ENCODE measurements at regions not wholly inside any gene's neighbourhood (a gene's known extent, or its start where the extent isn't known, plus 50 kb on each side); places are given as distances from the start of the nearest gene placed in this dataset.

DNA sequence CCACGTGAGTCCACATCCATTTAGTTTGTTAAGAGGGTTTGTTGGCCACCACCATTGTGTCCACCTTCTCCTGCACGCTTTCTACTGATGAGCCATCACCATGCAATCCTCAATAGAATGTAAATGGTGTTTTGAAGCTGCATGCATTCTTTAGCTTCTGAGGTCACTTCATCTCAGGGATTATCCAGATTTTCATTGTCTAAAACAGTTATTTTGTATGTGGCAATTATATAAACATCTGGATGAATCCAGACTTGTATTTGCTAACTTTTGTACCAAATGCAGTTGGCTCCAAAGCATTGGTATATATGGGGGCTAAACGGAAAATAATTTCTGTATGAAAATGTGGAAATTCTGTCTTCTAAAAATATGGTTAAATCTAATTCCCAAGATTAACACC is 231.2 kb upstream of the ARID1B start:
- Mint-ChIP-seq H3K36me3 (no peaks in the 10 kb centered on the region), H3K27me3 (peaks cover 11% of the 10 kb centered on the region), H3K9me3 (peaks cover 0 to 1% (median 0%) of the 10 kb centered on the region in 7 donors), H3K4me3 (no peak overlapping the region), H3K4me1 (no peaks in the 10 kb centered on the region), H3K27ac (no peak overlapping the region)
- Histone ChIP-seq H3K27ac (ENCODE audit: insufficient read depth, low read length, poor library complexity, severe bottlenecking) (no peak overlapping the region), H3K36me3 (ENCODE audit: control insufficient read depth, insufficient read depth, low read length) (no peaks in the 10 kb centered on the region), H3K4me1 (ENCODE audit: control insufficient read depth, insufficient read depth, low read length, poor library complexity, severe bottlenecking) (no peaks in the 10 kb centered on the region), H3K4me3 (ENCODE audit: low read depth, low read length) (no peak overlapping the region), H3K27me3 (ENCODE audit: control insufficient read depth, insufficient read depth, low read length) (no peaks in the 10 kb centered on the region), H3K9me3 (ENCODE audit: control insufficient read depth in 2 of 2, low read length in 2 of 2) (no peaks in the 10 kb centered on the region)
- DNase-seq, result no peak
- ATAC-seq (ENCODE audit: low read depth in 2 of 2), result no peak

DNA sequence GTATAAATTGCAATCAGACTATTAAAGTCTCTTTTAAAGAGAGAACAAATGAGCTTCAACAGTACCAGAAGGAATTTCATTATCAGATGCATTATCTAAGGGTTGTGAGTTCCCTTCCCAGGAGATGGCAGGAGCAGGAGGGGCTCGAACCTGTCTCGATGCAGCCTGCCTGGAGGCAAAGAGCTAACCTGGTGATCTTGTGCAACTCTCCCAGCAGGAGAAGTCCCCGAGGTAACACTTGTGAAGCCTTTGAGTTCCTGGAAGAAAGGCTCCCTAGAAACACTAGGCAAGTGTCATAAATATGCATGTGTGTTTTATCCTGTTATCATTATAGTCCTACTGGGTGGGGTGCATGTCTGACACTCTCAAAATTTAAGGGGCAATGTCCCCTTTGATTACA is 232.2 kb upstream of the ARID1B start:
- no peaks in the 10 kb centered on the region for H3K4me1 Mint-ChIP-seq
- no peaks in the 10 kb centered on the region for H3K36me3 Mint-ChIP-seq
- Histone ChIP-seq H3K9me3 (ENCODE audit: control insufficient read depth in 2 of 2, low read length in 2 of 2) (no peaks in the 10 kb centered on the region), H3K4me3 (ENCODE audit: low read depth, low read length) (no peak overlapping the region), H3K27ac (ENCODE audit: insufficient read depth, low read length, poor library complexity, severe bottlenecking) (no peak overlapping the region), H3K4me1 (ENCODE audit: control insufficient read depth, insufficient read depth, low read length, poor library complexity, severe bottlenecking) (no peaks in the 10 kb centered on the region), H3K27me3 (ENCODE audit: control insufficient read depth, insufficient read depth, low read length) (no peaks in the 10 kb centered on the region), H3K36me3 (ENCODE audit: control insufficient read depth, insufficient read depth, low read length) (no peaks in the 10 kb centered on the region)
- no peak for DNase-seq
- no peak overlapping the region for H3K27ac Mint-ChIP-seq
- no peak overlapping the region for H3K4me3 Mint-ChIP-seq
- no peak for ATAC-seq (ENCODE audit: low read depth in 2 of 2)
- H3K9me3 Mint-ChIP-seq, result peaks cover 0 to 1% (median 0%) of the 10 kb centered on the region in 7 donors
- H3K27me3 Mint-ChIP-seq, result peaks cover 10% of the 10 kb centered on the region

DNA sequence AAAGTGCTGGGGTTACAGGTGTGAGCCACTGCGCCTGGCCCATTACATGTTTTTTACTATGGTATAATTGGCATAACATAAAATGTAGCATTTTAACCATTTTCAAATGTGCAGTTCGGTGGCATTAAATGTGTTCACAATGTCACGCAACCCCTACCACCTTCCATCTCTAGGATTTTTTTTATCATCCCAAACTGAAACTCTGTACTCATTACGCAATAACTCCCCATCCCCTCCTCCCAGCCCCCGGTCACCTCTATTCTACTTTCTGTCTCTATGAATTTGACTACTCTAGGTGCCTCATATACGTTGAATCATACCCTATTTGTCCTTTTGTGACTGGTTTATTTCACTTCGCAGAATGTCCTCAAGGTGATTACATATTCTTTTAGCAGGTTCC is 233.1 kb upstream of the ARID1B start:
- no peaks in the 10 kb centered on the region for H3K9me3 ChIP-seq (ENCODE audit: control insufficient read depth in 2 of 2, low read length in 2 of 2)
- H3K27me3 Mint-ChIP-seq, result peaks cover 10% of the 10 kb centered on the region
- no peak for DNase-seq
- no peaks in the 10 kb centered on the region for H3K36me3 ChIP-seq (ENCODE audit: control insufficient read depth, insufficient read depth, low read length)
- H3K27ac ChIP-seq (ENCODE audit: insufficient read depth, low read length, poor library complexity, severe bottlenecking), result no peak overlapping the region
- H3K27me3 ChIP-seq (ENCODE audit: control insufficient read depth, insufficient read depth, low read length), result no peaks in the 10 kb centered on the region
- H3K4me3 Mint-ChIP-seq, result no peak overlapping the region
- H3K36me3 Mint-ChIP-seq, result no peaks in the 10 kb centered on the region
- H3K4me1 ChIP-seq (ENCODE audit: control insufficient read depth, insufficient read depth, low read length, poor library complexity, severe bottlenecking), result no peaks in the 10 kb centered on the region
- peaks cover 0 to 1% (median 0%) of the 10 kb centered on the region in 7 donors for H3K9me3 Mint-ChIP-seq
- no peaks in the 10 kb centered on the region for H3K4me1 Mint-ChIP-seq
- no peak for ATAC-seq (ENCODE audit: low read depth in 2 of 2)
- no peak overlapping the region for H3K4me3 ChIP-seq (ENCODE audit: low read depth, low read length)
- no peak overlapping the region for H3K27ac Mint-ChIP-seq

DNA sequence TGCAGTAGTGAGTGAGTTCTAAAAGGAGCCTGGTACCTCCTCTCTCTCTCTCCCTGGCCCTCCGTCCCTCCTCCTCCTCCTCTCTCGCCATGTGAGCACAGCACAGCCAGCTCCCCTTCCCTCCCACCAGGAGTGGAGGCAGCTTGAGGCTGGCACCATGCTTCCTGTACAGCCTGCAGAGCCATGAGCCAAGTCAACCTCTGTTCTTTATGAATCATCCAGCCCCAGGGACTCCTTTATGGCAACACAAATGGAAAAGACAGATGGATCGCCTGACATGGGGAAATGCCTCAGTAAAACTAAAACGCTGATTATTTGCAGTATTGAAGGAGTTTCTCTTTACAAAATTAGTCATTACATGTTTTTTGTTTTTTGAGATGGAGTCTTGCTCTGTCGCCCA is 233.7 kb upstream of the ARID1B start:
- Histone ChIP-seq H3K9me3 (ENCODE audit: control insufficient read depth in 2 of 2, low read length in 2 of 2) (no peaks in the 10 kb centered on the region), H3K4me1 (ENCODE audit: control insufficient read depth, insufficient read depth, low read length, poor library complexity, severe bottlenecking) (no peaks in the 10 kb centered on the region), H3K27me3 (ENCODE audit: control insufficient read depth, insufficient read depth, low read length) (no peaks in the 10 kb centered on the region), H3K36me3 (ENCODE audit: control insufficient read depth, insufficient read depth, low read length) (no peaks in the 10 kb centered on the region), H3K4me3 (ENCODE audit: low read depth, low read length) (no peak overlapping the region), H3K27ac (ENCODE audit: insufficient read depth, low read length, poor library complexity, severe bottlenecking) (no peak overlapping the region)
- ATAC-seq (ENCODE audit: low read depth in 2 of 2), result no peak
- H3K4me1 Mint-ChIP-seq, result no peaks in the 10 kb centered on the region
- H3K27me3 Mint-ChIP-seq, result peaks cover 10% of the 10 kb centered on the region
- no peak for DNase-seq
- H3K4me3 Mint-ChIP-seq, result no peak overlapping the region
- no peaks in the 10 kb centered on the region for H3K36me3 Mint-ChIP-seq
- H3K9me3 Mint-ChIP-seq, result peaks cover 0 to 1% (median 0%) of the 10 kb centered on the region in 7 donors
- H3K27ac Mint-ChIP-seq, result no peak overlapping the region

DNA sequence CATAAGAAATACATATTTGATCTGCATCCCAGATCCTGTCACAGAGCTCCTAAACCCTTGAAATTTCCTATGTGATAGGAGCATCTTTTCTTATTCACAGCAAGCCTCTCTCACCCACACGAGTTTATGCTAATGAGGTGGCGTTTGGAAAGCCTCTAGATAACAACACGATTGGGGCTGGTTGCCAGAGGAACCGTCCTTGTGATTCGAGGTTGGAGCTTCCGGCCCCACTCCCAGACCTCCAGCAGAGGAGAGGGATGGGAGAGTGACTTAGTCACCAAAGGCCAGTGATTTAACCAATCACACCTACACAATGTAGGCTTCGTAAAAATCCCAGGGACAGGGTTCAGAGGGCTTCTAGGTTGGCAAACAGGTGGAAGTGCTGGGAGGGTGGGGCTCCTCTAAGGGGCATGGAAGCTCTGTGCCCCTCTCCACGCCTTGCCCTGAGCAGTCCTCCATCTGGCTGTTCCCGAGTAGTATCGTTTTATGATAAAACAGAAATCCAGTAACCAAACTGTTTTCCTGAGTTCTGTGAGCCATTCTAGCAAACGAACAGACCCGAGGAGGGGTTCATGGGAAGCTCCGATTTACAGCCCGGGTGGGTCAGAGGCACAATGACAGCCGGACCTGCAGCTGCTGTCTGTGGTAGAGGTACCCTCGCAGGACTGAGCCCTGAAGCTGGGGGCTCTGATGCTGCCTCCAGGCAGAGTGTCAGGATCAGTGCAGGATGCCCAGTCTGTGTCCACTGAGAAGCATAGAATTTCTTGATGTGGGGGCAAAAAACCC is 238.1 kb upstream of the ARID1B start:
- no peak overlapping the region for H3K4me3 Mint-ChIP-seq
- no peak for ATAC-seq (ENCODE audit: low read depth in 2 of 2)

DNA sequence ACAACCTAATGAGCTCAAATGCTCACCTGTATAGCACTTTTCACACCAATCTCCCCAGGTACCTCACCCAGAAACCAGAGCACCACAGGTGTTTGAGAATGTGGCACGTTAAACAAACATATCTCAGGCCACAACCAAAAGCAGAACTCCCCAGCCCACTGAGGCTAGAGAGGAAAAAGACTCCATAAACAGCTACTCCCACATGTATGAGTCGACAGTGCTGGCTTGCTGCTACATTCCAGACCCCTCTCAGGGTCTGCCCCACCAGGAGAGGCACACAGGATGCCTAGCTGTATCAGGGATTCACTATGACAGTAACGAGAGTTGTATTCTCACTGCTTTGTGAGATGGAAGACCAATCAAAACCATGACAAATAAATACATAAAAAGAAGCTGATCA is 242.6 kb upstream of the ARID1B start:
- ATAC-seq (ENCODE audit: low read depth in 2 of 2) (no peak), DNase-seq (no peak)
- Histone ChIP-seq H3K4me3 (ENCODE audit: low read depth, low read length) (no peak overlapping the region), H3K27ac (ENCODE audit: insufficient read depth, low read length, poor library complexity, severe bottlenecking) (no peak overlapping the region), H3K36me3 (ENCODE audit: control insufficient read depth, insufficient read depth, low read length) (no peaks in the 10 kb centered on the region), H3K9me3 (ENCODE audit: control insufficient read depth in 2 of 2, low read length in 2 of 2) (no peaks in the 10 kb centered on the region), H3K27me3 (ENCODE audit: control insufficient read depth, insufficient read depth, low read length) (no peaks in the 10 kb centered on the region), H3K4me1 (ENCODE audit: control insufficient read depth, insufficient read depth, low read length, poor library complexity, severe bottlenecking) (no peaks in the 10 kb centered on the region)
- Mint-ChIP-seq H3K9me3 (no peaks in the 10 kb centered on the region), H3K27me3 (peaks cover 7% of the 10 kb centered on the region), H3K4me3 (no peak overlapping the region), H3K27ac (no peak overlapping the region), H3K36me3 (no peaks in the 10 kb centered on the region), H3K4me1 (no peaks in the 10 kb centered on the region)

More for the DNA sequence above, 238.1 kb upstream of the ARID1B start:
- no peaks in the 10 kb centered on the region for H3K9me3 ChIP-seq (ENCODE audit: control insufficient read depth in 2 of 2, low read length in 2 of 2)
- no peaks in the 10 kb centered on the region for H3K36me3 ChIP-seq (ENCODE audit: control insufficient read depth, insufficient read depth, low read length)
- H3K27me3 Mint-ChIP-seq, result peaks cover 18% of the 10 kb centered on the region
- H3K27ac ChIP-seq (ENCODE audit: insufficient read depth, low read length, poor library complexity, severe bottlenecking), result no peak overlapping the region
- H3K27ac Mint-ChIP-seq, result no peak overlapping the region
- no peaks in the 10 kb centered on the region for H3K27me3 ChIP-seq (ENCODE audit: control insufficient read depth, insufficient read depth, low read length)
- DNase-seq, result no peak
- no peaks in the 10 kb centered on the region for H3K4me1 ChIP-seq (ENCODE audit: control insufficient read depth, insufficient read depth, low read length, poor library complexity, severe bottlenecking)
- no peaks in the 10 kb centered on the region for H3K36me3 Mint-ChIP-seq
- peaks cover 0 to 1% (median 0%) of the 10 kb centered on the region in 7 donors for H3K9me3 Mint-ChIP-seq
- no peak overlapping the region for H3K4me3 ChIP-seq (ENCODE audit: low read depth, low read length)
- H3K4me1 Mint-ChIP-seq, result no peaks in the 10 kb centered on the region

DNA sequence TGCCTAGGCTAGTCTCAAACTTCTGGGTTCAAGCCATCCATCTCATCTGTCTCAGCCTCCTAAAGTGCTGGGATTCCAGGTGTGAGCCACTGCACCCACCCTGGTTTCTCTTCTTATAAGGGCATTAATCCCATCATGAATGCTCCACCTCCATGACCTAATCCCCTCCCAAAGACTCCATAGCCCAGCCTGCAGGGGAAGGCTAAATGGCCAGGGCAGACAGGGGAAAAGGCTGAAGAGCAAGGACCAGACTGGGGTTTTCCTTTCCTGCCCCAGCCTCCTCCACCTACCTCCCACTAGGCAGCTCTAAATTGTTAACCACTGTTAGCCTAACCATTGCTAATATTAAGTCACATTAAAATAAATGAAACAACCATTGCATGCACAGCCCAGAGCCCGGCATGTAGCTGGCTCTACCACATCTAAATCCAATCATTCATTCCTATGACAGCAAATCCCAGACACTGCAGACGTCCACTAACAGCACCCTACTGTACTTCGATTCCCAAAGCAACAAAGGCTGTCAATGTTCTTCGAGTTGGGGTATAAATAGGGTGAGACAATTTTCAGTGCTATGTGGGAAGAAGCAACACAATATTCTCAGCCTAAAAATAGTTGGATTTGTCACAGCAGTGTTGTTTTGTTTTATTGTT is 243.2 kb upstream of the ARID1B start:
- Mint-ChIP-seq H3K27me3 (peaks cover 7% of the 10 kb centered on the region), H3K36me3 (no peaks in the 10 kb centered on the region), H3K4me3 (no peak overlapping the region), H3K27ac (no peak overlapping the region), H3K9me3 (no peaks in the 10 kb centered on the region), H3K4me1 (no peaks in the 10 kb centered on the region)
- Histone ChIP-seq H3K27me3 (ENCODE audit: control insufficient read depth, insufficient read depth, low read length) (peaks cover 1% of the 10 kb centered on the region), H3K27ac (ENCODE audit: insufficient read depth, low read length, poor library complexity, severe bottlenecking) (no peak overlapping the region), H3K4me3 (ENCODE audit: low read depth, low read length) (no peak overlapping the region), H3K36me3 (ENCODE audit: control insufficient read depth, insufficient read depth, low read length) (no peaks in the 10 kb centered on the region), H3K4me1 (ENCODE audit: control insufficient read depth, insufficient read depth, low read length, poor library complexity, severe bottlenecking) (no peaks in the 10 kb centered on the region), H3K9me3 (ENCODE audit: control insufficient read depth in 2 of 2, low read length in 2 of 2) (no peaks in the 10 kb centered on the region)
- ATAC-seq (ENCODE audit: low read depth in 2 of 2), result no peak
- no peak for DNase-seq

DNA sequence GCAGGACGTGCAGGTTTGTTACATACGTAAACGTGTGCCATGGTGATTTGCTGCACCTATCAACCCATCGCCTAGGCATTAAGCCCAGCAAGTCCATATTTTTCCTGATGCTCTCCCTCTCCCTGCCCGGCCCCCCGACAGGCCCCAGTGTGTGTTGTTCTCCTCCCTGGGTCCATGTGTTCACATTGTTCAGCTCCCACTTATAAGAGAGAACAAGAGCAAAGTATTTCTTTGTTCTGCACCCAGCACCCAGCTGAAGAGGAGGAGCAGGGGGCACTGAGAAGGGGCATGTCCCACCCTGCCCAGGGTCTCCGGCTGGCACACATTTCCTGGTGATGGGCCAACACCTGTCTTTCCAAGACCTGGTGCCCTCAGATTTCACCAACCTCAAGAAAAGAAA is 251.1 kb upstream of the ARID1B start:
- H3K4me1 Mint-ChIP-seq, result peaks cover 0 to 2% (median 0%) of the 10 kb centered on the region in 4 donors
- H3K27me3 Mint-ChIP-seq, result no peaks in the 10 kb centered on the region
- ATAC-seq (ENCODE audit: low read depth in 2 of 2), result no peak
- H3K27ac ChIP-seq (ENCODE audit: insufficient read depth, low read length, poor library complexity, severe bottlenecking), result no peak overlapping the region
- no peaks in the 10 kb centered on the region for H3K4me1 ChIP-seq (ENCODE audit: control insufficient read depth, insufficient read depth, low read length, poor library complexity, severe bottlenecking)
- H3K4me3 ChIP-seq (ENCODE audit: low read depth, low read length), result no peak overlapping the region
- H3K27me3 ChIP-seq (ENCODE audit: control insufficient read depth, insufficient read depth, low read length), result peaks cover 2% of the 10 kb centered on the region
- peaks cover 0 to 7% (median 0%) of the 10 kb centered on the region in 7 donors for H3K9me3 Mint-ChIP-seq
- no peaks in the 10 kb centered on the region for H3K9me3 ChIP-seq (ENCODE audit: control insufficient read depth in 2 of 2, low read length in 2 of 2)
- no peaks in the 10 kb centered on the region for H3K36me3 Mint-ChIP-seq
- no peaks in the 10 kb centered on the region for H3K36me3 ChIP-seq (ENCODE audit: control insufficient read depth, insufficient read depth, low read length)
- H3K27ac Mint-ChIP-seq, result no peak overlapping the region
- no peak overlapping the region for H3K4me3 Mint-ChIP-seq
- no peak for DNase-seq

Measured in CD4-positive, CD25-positive, alpha-beta regulatory T cell (primary cell).